ENCODE measurements at regions not wholly inside any gene's neighbourhood (a gene's known extent, or its start where the extent isn't known, plus 50 kb on each side); places are given as distances from the start of the nearest gene placed in this dataset.
"Not testable (repeated sequence)": the region's sequence is repeated elsewhere in the genome, so short reads cannot be mapped to it uniquely, and the experiment has no call there.

GRCh38 chr9:12318732-12319685 is 374.2 kb upstream of the TYRP1 start:
- no peaks in the 10 kb centered on the region for H3K79me2 ChIP-seq
- no peaks in the 10 kb centered on the region for H3K36me3 ChIP-seq (replicated peaks; ENCODE audit: insufficient read depth, low read depth)
- H3K27me3 ChIP-seq = no peaks in the 10 kb centered on the region
- H3K4me2 ChIP-seq = no peak overlapping the region
- H4K20me1 ChIP-seq (ENCODE audit: insufficient read depth, poor library complexity, severe bottlenecking) = no peaks in the 10 kb centered on the region
- no peak overlapping the region for H3K27ac ChIP-seq
- no peaks in the 10 kb centered on the region for H3K4me1 ChIP-seq (ENCODE audit: insufficient read depth)
- no peaks in the 10 kb centered on the region for H3K9me2 ChIP-seq (replicated peaks; ENCODE audit: insufficient read depth)
- H3K4me3 ChIP-seq = no peak overlapping the region
- H3K9me3 ChIP-seq (ENCODE audit: low read depth) = no peaks in the 10 kb centered on the region
- TF ChIP-seq EZH2phosphoT487 (IDR thresholded peaks at IDR 0.05; ENCODE audit: low read depth, severe bottlenecking, unreplicated experiment) (no peak), EZH2 (IDR thresholded peaks at IDR 0.05; ENCODE audit: borderline replicate concordance) (no peak)
- TF ChIP-seq, protein P1, sequence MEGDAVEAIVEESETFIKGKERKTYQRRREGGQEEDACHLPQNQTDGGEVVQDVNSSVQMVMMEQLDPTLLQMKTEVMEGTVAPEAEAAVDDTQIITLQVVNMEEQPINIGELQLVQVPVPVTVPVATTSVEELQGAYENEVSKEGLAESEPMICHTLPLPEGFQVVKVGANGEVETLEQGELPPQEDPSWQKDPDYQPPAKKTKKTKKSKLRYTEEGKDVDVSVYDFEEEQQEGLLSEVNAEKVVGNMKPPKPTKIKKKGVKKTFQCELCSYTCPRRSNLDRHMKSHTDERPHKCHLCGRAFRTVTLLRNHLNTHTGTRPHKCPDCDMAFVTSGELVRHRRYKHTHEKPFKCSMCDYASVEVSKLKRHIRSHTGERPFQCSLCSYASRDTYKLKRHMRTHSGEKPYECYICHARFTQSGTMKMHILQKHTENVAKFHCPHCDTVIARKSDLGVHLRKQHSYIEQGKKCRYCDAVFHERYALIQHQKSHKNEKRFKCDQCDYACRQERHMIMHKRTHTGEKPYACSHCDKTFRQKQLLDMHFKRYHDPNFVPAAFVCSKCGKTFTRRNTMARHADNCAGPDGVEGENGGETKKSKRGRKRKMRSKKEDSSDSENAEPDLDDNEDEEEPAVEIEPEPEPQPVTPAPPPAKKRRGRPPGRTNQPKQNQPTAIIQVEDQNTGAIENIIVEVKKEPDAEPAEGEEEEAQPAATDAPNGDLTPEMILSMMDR (IDR thresholded peaks at IDR 0.05; ENCODE audit: poor library complexity) = no peak
- H2AFZ ChIP-seq = no peak overlapping the region
- 75% methylated on average over 4 of the region's 4 CpGs for WGBS (ENCODE audit: low lambda C conversion rate, missing lambda C conversion rate)
- no peak for DNase-seq (ENCODE audit: low spot score)

- no peaks in the 10 kb centered on the region for H4K20me1 ChIP-seq (ENCODE audit: insufficient read depth, poor library complexity, severe bottlenecking)
- H3K36me3 ChIP-seq (replicated peaks; ENCODE audit: insufficient read depth, low read depth) = no peaks in the 10 kb centered on the region
- no peaks in the 10 kb centered on the region for H3K27me3 ChIP-seq
- H3K79me2 ChIP-seq = no peaks in the 10 kb centered on the region
- no peak overlapping the region for H3K4me3 ChIP-seq
- H3K9me2 ChIP-seq (replicated peaks; ENCODE audit: insufficient read depth) = no peaks in the 10 kb centered on the region
- H3K27ac ChIP-seq = no peak overlapping the region
- no peak overlapping the region for H3K4me2 ChIP-seq
- no peak overlapping the region for H2AFZ ChIP-seq
- WGBS (ENCODE audit: low lambda C conversion rate, missing lambda C conversion rate) = 70% methylated on average over 5 of the region's 5 CpGs
- DNase-seq (ENCODE audit: low spot score) = no peak
- H3K4me1 ChIP-seq (ENCODE audit: insufficient read depth) = no peaks in the 10 kb centered on the region
- TF ChIP-seq, protein P1 (IDR thresholded peaks at IDR 0.05; ENCODE audit: poor library complexity) = no peak
- no peak for TF ChIP-seq EZH2 (IDR thresholded peaks at IDR 0.05; ENCODE audit: borderline replicate concordance)
- TF ChIP-seq EZH2phosphoT487 (IDR thresholded peaks at IDR 0.05; ENCODE audit: low read depth, severe bottlenecking, unreplicated experiment) = no peak
- no peaks in the 10 kb centered on the region for H3K9me3 ChIP-seq (ENCODE audit: low read depth)
These were observed 363.6 kb upstream of the TYRP1 start for GRCh38 chr9:12329623-12329985.

- not testable (repeated sequence) for H3K9me2 ChIP-seq (replicated peaks; ENCODE audit: insufficient read depth); H3K36me3 ChIP-seq (replicated peaks; ENCODE audit: insufficient read depth, low read depth); H2AFZ ChIP-seq; DNase-seq (ENCODE audit: low spot score); H3K4me2 ChIP-seq; H3K27ac ChIP-seq; H3K27me3 ChIP-seq; H3K4me1 ChIP-seq (ENCODE audit: insufficient read depth); H3K79me2 ChIP-seq; H3K4me3 ChIP-seq; H3K9me3 ChIP-seq (ENCODE audit: low read depth); H4K20me1 ChIP-seq (ENCODE audit: insufficient read depth, poor library complexity, severe bottlenecking)
- 94% methylated on average over 24 of the region's 26 CpGs for WGBS (ENCODE audit: low lambda C conversion rate, missing lambda C conversion rate)
These were observed 359.2 kb upstream of the TYRP1 start for GRCh38 chr9:12333966-12334365.

- Histone ChIP-seq H3K36me3 (replicated peaks; ENCODE audit: insufficient read depth, low read depth) (no peaks in the 10 kb centered on the region), H3K9me2 (replicated peaks; ENCODE audit: insufficient read depth) (no peaks in the 10 kb centered on the region), H2AFZ (no peak overlapping the region), H3K9me3 (ENCODE audit: low read depth) (no peaks in the 10 kb centered on the region), H3K79me2 (no peaks in the 10 kb centered on the region), H3K27me3 (no peaks in the 10 kb centered on the region), H3K4me3 (no peak overlapping the region), H3K4me1 (ENCODE audit: insufficient read depth) (peaks cover 4% of the 10 kb centered on the region), H3K4me2 (no peak overlapping the region), H4K20me1 (ENCODE audit: insufficient read depth, poor library complexity, severe bottlenecking) (no peaks in the 10 kb centered on the region), H3K27ac (no peak overlapping the region)
- no peak for TF ChIP-seq EZH2phosphoT487 (IDR thresholded peaks at IDR 0.05; ENCODE audit: low read depth, severe bottlenecking, unreplicated experiment)
- no peak for DNase-seq (ENCODE audit: low spot score)
- 55% methylated on average over 1 of the region's 1 CpG for WGBS (ENCODE audit: low lambda C conversion rate, missing lambda C conversion rate)
These were observed 342.4 kb upstream of the TYRP1 start for GRCh38 chr9:12350775-12351174.

All from hepatocyte (in vitro differentiated cells).